CD1c-positive myeloid dendritic cell (primary cell): ENCODE measurements at regions not wholly inside any gene's neighbourhood (a gene's known extent, or its start where the extent isn't known, plus 50 kb on each side); places are given as distances from the start of the nearest gene placed in this dataset.

Experiments
- DNase-seq: peaks from one replicate; pipeline ENCODE4 v3.0.0-alpha.2; 2016; ENCODE audit errors: extremely low spot score

DNA sequence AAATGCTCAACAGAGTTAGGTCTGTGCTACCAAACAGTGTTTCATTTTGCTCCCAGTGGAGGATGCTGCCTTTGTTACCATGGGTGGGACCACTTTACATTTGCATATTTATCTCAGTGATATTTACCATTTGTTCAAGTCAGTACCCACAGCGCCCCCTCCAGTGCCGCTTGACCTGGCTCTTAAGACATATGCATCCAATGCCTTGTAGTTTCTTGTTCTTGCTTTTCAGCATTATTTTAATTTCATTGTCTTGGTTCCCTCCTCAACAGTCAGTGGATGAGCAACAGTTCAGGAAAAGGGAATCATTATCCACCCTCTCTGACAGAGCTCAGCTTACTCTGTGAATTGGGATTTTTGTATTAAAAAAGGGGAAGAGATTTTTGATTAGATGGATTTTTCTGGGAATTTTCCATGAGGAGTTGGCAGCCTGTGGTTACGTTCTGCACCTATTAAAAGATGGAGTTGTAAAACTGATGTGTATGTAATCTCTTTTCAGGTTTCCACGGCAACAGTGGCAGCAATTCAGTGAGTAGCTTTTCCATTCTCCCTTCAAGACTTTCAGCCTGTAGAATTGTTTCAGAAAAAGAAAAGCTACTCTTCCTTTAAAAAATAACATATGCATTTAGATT, 240.5 kb upstream of the DAAM1 start:
- no peak for DNase-seq

DNA sequence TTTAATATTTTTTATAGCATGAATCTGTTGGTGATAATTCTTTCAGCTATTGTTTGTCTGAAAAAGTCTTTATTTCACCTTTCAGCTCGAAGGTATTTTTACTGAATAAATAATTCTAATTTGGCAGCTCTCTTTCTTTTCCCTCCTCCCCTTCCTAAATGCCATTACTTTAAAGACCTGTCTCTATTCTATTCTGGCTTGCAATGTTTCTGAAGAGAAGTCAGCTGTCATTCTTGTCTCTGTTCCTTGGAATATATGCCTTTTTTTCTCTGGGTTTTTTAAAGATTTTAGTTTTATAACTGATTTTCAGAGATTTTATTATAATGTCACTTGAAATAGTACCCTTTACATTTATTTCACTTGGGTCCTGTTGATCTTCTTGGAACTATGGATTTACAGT, 237.9 kb upstream of the DAAM1 start:
- DNase-seq, result no peak

DNA sequence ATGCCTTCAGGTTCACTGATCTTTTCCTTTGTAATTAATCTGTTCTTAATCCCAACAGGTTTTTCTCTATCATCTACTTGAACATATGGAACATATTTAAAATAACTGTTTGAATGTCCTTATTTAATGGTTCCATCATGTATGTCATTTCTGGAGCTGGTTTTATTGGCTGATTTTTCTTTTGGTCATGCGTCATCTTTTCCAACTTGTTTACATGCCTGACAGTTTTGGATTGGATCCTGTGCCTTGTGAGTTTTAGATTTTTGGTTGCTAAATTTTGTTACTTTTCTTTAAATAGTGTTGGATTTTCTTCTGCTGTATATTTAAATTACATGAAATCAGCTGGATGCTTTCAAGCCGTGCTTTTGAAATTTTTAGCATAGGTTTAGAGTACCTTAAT, 237.3 kb upstream of the DAAM1 start:
- DNase-seq, result no peak

DNA sequence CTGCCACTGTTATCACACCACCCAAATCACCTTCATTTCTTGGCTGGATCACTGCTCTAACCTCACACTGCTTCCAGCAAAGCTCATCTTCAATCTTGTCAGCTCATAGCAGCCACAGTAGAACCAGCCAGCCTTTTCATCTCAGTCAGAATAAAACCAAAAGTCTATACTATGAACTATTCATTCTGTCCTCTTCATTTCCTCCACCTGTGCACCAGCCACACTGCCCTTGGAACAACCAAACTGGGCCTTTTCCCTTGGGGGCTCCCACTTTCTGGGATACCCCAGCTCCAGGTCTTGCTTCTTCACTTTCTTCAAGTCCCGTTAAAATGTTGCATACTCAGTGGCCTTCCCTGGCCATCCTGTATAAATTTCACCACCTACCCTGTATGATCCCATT, 234.4 kb upstream of the DAAM1 start:
- no peak for DNase-seq

DNA sequence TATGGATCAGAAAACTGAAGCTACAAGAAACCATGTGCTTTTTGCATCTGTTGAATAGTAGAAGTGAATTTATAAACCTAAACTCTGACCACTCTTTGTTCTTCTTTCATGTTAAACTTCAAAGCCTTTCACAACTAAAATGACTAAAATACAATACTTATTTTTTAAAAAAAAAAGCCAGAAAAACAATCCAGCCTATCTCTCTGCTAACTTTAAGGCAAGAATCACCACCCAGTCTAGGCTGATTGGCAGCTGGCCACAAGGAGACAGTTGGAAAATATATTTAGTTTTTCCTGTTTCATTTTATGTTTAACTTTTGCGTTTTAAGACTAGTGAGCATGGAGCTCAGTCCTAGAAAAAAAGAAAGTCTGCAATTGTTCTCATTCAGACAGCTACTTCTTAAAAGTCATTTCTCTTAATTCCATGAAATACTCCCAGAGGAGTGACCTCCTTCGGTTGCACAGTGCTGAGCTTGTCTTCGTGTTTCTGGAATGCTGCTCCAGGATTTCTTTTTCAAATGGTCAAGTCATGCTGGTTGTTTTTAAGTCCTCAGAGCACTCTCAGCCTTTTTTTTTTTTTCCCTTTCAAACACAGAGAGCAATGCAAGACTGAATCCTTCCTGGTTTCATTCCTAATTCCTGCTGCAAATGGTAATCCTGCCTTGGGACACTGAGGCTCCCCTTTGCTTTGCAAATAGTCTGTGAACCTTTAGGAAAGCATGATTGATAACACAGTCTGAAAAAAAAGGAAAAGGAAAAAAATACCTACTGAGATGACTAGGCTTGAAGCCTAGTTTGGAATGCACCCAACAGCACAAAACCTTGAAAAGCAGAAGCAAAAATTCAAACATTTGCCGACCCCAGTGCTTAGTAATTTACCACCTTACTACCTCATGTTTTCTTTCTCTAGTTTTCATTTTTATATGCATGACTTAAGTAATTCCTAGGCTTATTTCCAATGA, 233.3 kb upstream of the DAAM1 start:
- DNase-seq, result no peak

DNA sequence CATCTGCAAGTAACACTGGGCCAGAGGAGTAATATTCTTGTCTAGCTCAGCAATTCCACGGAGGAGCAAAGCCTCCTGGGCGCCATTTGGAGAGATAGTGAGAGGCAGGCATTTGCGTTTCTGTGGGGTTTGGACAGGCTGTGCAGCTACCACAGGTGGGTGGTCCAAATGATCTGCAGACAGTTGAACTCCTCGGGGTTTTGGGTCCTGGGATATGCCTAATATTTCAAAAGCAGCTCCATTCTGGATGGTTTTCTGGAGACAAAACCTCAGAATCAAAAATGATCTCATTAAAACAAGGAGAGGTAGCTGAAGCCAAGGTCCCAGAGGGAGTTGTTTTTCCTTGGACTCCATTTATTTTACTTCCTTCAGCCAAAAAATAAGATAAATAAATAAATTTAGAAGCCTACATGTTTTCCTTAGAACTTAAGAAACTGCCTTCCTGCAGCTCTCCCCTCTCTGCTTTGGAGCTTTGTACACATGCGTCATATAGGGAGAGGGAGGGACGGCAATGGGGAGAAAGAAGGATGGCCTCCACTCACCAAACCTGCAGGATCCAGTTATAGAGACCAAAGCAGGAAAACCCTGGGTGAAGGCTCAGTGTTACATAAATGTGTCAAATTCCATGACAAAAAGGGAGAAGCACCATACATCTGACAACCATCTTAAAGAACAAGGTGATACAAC, 227.3 kb upstream of the DAAM1 start:
- DNase-seq, result no peak

DNA sequence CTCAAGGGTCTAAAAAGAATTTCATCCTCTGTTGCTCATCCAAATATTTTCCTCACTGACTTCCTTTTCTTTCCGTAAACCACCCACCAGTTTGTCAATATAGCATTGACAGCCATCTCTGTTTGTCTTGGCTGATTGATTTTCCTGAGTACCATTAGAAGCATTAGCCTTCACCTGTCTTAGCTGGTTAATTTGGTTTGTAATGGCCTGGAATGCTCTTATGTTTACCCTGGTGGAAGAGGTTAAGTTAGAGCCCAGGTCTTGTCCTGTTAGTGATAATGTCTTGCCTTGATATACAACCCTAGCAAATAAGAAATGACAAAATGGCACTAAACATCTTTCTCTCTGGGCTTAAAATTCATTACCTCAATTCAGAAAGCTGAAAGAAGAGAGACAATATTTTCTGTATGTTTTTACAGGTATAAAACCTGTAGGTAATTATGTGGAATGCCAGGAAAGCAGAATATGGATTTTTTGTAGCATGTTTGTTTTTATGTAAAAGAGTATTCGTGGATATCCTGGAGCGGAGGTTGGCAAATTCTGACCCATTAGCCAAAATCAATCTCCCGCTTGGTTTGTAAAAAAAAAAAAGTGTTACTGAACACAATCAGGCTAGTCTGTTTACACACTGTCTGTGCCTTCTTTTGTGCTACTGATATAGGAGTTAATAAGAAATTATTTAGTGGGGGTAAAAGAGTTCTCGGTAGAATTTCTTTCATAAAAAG, 224.4 kb upstream of the DAAM1 start:
- no peak for DNase-seq

DNA sequence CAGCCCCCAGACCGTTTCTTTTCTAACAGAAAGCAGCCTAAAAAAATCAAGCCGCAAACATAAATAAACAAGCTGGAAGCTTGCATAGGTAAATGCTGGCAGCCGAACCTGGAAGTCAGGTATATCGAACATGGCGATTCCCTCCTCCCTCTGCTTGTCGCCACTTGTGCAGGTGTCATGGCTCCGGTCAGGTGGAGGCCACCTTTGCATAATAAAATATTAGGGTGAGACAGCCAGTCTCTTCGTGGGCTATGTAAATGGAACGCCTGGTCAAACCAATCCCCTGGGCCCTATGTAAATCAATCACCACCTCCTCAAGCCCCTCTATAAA, 223.9 kb upstream of the DAAM1 start:
- DNase-seq, result no peak

DNA sequence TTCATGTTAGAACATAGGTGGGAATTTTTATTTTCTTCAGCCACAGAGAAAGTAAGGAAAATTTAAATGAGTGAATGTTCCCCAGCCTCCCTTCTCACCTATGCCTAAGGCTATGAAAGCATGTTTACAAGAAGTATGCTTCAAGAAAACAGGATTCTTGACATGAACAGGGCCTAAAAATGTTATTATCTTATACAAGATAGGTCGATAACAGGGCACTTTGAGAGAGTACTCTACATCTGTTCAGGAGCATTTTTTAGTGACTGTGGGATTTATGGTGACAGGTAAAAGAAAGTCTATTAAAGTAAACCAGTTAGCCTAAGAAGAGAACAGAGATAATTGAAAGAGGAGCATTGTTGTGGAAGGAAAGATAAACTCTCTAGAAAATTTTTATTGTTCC, 222.9 kb upstream of the DAAM1 start:
- no peak for DNase-seq

DNA sequence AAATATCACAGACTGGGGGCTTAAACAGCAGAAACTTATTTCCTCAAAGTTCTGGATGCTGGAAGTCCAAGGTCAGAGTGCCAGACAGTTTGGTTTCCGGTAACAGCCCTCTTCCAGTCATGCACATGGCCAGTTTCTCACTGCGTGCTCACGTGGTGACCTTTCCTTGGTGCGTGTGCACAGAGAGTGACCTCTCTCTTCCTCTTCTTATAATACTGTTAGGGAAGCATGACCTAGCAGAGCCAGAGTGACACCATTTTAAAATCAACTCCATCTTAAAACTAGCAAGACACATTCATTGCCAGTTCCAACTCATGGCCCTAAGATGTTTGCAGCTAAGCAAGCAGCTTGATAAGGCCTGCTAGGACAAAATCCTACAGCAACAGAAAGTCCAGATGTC, 221.5 kb upstream of the DAAM1 start:
- DNase-seq, result no peak

DNA sequence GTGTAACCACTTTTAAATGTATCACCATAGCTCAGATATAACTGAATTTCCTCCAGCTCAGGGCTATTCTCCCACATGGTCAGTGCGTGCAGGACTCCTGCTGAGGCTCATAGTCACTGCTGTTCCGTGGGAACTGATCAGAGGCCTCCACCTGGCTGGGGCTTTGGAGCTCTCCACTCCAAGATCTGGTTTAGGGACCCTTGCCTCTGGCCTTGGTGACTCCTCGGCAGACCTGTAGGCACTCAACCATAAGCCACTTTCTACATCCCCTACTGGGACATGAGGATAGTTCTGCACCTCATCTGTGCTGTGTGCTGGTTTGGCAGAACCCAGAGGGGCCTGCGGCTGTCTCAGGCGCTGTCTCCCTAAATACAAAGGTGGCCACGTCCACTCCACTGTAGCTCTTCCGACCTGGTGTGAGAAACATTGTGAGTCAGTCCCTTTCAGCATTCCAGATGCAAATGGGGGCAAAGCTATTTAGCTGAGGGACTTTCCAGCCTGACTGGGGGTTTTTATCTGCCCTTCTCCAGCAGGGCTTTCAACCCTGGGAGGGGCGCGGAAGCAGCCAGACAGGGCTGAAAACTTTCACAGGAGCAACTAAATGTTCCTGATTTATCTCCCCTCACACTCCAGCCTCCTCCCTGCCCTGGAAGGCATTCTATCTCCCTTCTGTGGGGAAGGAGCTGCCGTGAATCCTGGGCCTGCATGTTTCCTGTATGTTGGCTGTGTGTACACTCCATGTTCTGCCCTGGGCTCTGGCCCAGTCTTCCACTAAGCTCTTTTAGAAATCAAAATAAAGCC, 218.3 kb upstream of the DAAM1 start:
- DNase-seq, result no peak

DNA sequence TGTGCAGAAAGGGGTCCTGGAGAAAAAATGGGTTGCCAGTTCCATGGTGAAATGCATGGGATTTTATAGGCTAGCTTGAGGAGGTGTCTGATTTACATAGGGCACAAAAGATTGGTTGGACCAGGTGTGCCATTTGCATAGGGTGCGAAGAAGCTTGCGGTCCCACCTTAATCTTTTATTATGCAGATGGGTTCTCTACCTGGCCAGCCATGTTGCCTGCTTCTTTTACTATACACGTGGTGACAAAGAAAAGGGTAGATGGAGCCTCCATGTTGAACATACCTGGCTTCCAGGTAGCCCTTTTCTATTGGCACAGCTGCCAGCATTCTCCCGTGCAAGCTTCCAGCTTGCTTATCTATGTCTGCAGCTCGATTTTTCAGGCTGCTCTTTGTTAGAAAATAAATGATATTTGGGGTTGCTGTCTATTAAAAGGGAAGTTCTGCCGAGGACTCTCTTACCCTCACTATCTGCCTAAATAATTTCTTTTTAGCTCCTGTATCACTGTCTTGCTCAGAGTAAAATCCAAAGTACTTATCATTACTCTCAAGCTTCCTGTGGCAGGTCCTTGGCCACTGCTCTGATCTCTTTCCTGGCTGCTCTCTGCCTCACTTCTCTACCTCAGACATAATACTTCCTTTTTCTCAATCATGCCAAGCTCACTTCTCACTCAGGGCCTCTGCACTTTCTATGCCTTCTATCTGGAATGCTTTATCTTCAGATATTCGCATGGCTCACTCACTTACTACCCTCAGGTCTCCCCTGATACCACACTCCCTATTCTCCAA, 216.0 kb upstream of the DAAM1 start:
- no peak for DNase-seq

DNA sequence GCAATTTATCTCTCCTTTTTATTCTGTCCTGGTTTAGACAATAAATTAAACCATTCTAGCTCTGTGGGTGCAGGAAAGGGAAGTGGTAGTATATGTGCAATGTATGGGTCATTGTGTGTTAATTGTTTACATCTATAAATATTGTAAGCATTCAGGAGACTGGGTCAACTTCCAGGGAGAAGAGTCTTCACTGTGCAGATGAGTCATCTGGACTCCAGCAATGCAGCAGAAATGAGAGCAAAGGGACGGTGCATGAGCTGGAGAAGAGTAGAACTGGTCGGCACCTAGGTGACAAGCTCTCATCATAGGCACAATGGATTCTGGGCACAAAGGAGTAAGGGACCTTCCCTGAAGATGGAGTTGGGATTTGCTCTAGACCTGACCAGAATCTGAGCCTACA, 211.1 kb upstream of the DAAM1 start:
- DNase-seq, result no peak

DNA sequence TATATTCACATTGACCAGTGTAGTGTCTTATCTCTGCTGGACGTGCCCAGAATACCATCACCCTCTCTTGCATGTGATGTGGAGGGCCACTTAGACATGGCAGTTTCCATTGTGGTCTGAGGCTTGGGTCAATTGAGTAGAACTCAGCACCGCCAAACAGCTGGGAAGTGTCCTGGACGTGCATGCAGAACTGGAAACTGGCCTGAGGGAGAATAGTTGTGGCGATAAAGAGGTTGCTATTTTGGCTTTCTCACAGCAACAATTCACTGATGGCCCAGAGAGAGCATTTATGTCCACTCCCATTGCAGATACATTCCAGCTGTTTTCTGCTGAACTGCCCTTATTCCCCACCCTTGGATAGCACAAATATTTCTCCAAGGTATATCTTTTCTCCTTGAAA, 210.1 kb upstream of the DAAM1 start:
- no peak for DNase-seq

DNA sequence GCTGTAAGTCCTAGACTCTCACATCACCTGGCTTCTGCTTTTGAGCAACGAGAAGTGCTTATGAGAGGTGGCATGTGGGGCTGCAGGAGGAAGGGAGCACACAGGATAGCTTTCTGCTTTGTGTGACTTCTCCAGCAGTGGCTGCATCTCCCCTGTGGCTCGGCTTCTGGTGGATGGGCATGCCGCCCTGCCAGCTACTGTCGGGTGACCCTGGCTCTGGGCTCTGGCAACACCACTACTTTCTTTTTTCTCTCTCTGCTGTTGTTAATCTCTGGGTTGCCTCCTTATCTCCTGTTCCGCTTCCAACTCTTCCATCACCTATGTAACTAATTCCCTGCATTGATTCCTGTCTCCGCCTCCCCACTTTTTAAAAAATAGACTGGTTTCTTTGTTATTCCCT, 209.1 kb upstream of the DAAM1 start:
- no peak for DNase-seq

DNA sequence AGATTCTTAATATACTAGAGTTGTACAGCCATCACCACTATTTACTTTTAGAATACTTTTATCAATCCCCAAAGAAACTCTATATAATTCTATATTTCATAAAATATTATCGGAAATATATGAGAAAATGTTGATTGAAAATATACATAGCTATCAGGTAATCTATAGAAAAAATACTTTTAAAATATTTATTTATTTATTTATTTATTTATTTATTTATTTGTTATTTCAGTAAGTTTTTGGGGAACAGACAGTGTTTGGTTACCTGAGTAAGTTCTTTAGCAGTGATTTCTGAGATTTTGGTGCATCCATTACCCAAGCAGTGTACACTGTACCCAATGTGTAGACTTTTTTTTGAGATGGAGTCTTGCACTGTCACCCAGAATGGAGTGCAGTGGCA, 206.6 kb upstream of the DAAM1 start:
- DNase-seq, result no peak

DNA sequence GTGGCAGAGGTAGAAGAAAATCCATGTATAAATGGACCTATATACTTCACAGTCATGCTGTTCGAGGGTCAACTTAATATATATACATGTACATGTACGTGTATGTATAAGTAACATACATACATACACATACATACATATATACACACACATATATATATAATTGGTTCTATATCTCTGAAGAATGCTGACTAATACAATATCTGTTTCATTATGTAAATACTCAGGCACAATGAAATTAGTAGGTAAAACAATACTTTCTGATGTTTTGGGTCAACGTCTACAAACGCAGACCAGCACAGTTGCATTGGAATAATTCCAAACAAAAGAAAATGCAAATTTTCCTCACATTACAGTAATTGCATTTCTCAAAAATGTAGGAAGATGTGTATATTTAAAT, 202.7 kb upstream of the DAAM1 start:
- no peak for DNase-seq

DNA sequence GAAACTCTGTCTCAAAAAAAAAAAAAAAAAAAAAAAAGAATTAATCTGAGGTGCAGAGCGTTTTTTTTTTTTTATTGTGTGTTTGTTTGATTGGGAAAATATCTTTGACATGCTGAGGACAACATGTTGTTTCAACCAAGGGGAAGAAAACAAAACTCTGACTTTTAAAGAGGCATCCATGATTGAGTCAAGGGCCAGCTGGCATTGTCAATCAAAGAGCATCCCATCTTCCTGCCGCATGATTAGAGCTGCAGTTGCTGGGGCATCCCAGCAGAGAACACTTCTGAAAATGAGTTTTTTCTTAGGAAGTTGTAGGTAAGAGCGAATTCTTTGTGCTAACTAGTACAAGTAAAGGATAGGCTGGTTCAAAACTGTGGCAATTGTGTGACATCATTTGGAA, 200.9 kb upstream of the DAAM1 start:
- no peak for DNase-seq

DNA sequence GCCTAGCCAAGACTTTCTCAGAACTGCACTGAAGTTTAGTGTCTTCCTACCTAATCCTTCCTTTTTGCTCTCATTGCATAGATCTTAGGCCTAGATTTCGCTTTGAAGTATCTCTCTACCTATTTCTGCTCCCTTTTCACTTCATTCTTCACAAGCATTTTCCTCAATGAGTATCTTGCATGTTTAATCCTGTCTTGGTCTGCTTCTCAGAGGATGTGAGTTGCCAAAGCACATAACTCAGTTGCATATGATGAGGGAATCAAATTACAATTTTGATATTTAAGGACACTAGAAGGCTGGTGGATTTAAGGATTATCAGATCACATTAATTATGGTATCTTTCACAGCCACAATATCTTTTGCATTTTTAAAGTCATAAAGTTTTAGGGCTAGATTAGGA, 195.5 kb upstream of the DAAM1 start:
- no peak for DNase-seq

DNA sequence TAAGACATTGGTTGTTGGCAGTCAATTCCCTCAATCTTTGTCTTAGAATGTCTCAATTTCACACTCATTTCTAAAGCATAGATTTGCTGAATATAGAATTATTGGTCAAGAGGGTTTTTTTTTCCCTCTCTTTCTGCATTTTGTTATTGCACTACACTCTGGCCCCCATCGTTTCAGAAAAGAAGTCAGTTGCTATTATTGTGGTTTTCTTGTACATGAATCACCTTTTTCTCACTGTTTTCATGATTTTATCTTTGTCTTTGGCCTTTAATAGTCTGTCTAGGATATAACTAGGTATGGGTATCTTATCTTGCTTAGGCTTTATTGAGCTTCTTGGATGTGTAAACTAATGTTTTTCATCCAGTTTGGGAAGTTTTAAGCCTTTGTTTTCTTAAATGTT, 194.3 kb upstream of the DAAM1 start:
- DNase-seq, result no peak

DNA sequence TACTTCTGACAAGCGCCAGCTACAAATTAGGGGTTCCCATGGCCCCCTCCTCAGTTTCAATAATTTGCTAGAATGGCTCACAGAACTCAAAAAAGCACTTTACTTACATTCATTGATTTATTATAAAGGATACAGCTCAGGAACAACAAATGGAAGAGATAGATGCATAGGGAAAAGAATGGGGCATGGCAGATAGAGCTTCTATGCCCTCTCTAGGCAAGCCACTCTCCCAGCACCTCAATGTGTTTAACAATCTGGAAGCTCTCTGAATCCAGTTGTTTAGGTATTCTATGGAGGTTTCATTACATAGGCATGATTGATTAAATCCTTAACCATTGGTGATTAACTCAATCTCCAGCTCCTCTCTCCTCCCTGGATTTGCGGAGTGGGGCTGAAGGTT, 184.5 kb upstream of the DAAM1 start:
- no peak for DNase-seq
